Non-pigmented ciliary epithelial cell (primary cell): ENCODE measurements at regions not wholly inside any gene's neighbourhood (a gene's known extent, or its start where the extent isn't known, plus 50 kb on each side); places are given as distances from the start of the nearest gene placed in this dataset.

Source experiments
- DNase-seq: peaks from one replicate; pipeline ENCODE4 v3.0.0-alpha.2; 2010; ENCODE audit warnings: low read depth

- no peak for DNase-seq
Measured at GRCh38 chr20:22370137-22370536, 214.2 kb downstream of the FOXA2 start.

- no peak for DNase-seq
Measured at GRCh38 chr20:22369100-22369499, 215.3 kb downstream of the FOXA2 start.

DNA sequence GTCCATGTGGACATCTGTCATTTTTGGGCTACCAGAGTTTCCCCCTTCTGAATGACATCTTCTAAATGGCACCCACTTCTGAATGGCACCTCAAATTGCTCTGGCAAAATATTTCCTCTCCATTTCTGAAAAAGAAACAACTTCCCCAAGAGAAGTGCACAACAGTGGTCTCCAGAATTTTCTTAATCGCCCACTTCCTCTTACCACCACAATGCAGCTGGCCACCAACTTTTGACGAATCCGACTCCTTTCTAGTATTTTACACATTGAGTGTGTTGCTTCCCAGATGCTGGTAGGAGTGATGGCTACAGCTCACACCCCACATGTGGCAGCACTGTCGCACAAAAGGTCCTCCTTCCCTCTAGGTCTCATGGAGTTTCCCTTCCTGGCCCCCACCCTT is 216.1 kb downstream of the FOXA2 start:
- DNase-seq = no peak

- no peak for DNase-seq
Measured at GRCh38 chr20:22366631-22367030, 217.7 kb downstream of the FOXA2 start.

- DNase-seq = no peak
Measured at GRCh38 chr20:22354647-22355046, 229.7 kb downstream of the FOXA2 start.

DNA sequence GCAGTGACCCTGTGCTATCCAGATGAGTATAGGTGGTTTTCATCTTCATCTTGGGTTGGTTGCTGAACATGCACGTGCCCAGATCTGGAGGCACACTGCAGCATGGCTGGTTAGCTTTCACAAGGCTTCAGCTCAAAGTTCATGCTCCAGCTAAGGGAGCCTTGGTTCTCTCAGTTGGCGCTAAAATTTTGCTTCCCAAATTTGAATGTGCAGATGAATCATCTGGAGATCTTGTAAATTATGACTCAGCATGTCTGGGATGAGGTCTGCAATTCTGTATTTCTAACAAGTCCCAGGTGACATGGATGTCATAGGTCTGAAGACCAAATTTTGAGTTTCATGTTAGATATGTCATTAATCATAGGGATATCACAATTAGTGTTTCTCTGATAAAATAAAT is 230.8 kb downstream of the FOXA2 start:
- no peak for DNase-seq

GRCh38 chr20:22352019-22352418 is 232.4 kb downstream of the FOXA2 start:
- DNase-seq = no peak

GRCh38 chr20:22350624-22351023 is 233.7 kb downstream of the FOXA2 start:
- DNase-seq = no peak

DNA sequence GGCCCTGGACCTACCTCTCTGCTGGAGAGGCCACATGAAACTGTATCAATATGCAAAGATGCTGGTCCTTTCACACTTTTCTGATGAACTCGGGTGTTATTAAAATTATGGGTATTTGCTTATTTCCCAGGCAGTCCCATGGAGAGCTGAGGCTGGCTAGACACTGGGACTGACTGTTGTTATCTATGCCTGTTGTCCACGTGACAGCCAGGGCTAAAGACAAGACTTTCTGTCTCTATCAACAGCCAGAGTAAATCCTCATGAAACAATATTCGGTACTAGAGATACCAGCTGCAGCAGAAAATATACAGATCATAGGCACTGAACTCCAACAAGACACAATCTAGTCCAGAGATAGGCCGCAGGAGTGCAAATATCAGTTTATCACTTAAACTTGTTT is 236.4 kb downstream of the FOXA2 start:
- no peak for DNase-seq

DNA sequence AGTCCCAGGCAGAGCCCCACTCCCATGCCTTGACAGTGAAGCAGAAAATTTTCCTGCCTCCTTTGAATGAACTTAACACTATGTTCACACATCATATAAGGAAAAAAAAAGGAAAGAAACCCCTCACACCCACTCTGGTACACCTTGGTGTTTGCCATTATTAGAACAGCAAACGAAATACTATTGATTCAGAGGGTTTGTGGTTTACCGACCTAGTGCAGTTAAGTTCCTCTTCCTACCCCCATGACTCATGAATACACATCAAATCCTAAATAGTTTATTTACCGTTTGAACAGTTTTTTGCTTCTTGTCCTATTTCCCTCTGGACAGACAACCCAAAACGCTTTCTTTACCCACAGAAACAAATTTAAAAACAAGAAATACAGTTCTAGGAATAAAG is 237.7 kb downstream of the FOXA2 start:
- DNase-seq = no peak

DNA sequence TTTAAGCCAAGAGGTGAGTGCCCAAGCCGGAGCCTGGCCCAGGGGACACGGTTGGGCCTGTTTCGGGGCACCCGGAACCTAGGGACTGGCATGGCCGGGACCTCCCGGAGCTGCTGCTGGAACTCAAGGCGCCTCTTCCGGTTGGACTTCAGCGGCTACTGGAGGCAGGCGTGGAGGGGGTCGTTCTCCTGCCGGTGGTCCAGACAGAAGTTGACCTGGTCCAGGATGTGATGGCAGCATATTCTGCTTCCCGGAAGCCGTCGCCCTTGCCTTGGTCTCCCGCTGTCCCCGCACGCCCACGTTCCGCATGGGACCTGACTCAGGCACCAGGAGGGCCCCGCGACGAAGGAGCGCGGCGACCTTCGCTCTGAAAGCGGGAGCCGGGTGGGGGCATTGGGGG is 240.8 kb downstream of the FOXA2 start:
- DNase-seq = no peak

GRCh38 chr20:22342410-22342809 is 242.0 kb downstream of the FOXA2 start:
- DNase-seq = no peak

GRCh38 chr20:22341508-22341907 is 242.9 kb downstream of the FOXA2 start:
- no peak for DNase-seq

DNA sequence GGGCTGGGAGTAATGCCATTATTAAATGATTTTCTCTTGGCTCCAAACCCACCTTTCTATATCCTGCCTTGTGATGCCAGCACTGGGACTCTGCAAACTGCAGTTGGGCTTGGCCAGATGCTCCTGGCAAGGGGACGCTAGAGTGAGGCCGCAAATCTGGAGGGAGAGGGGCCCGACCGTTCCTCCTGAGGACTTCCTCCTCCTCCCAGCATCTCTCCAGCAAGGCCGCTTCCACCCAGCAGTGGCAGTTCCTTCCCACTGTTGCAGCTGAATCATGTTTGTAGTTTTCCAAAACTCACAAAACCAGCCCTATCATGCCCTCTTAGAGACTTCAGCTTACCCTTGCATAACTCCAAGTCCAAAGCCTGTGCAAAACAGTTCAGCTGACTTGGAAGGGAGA is 244.4 kb downstream of the FOXA2 start:
- no peak for DNase-seq

- DNase-seq = peak; percentile 24
Measured at GRCh38 chr20:22339091-22339881, 245.1 kb downstream of the FOXA2 start.

DNA sequence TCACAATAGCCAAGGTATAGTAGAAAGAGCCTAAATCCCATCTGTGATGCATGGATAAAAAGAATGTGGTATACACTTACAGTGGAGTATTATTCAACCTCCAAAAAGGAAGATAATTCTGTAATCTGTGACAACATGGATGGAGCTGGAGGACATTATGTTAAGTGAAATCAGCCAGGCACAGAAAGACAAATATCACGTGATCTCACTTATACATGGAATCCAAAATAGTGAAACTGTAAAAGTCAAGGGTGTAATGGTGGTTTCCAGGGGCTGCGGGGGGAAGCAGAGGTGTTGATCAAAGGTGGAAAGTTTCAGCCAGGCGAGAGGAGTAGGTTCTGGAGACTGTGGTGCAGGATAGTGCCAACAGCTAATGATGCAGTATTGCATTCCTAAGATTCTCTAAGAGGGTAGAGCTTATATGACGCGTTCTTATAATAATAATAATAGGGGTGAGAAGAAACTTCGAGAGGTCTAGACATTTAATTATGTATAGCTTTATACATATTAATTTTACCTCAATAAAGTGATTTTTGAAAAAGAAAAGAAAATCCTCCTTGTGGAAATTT is 246.1 kb downstream of the FOXA2 start:
- no peak for DNase-seq

DNA sequence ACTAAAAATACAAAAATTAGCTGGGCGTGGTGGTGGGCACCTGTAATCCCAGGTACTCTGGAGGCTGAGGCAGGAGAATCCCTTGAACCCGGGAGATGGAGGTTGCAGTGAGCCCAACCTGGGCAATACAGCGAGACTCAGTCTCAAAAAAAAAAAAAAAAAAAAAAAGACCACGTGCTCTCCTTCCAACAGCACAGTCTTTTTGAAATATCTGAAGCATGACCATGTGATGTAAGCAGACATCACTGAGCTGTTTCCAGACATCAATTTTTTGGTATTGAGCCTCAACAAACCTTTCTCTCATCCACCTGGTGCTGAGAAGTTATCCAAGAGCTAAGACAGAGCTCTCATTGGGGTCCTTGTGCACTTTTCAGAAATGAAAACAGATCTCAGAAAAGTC is 249.2 kb downstream of the FOXA2 start:
- DNase-seq = no peak

DNA sequence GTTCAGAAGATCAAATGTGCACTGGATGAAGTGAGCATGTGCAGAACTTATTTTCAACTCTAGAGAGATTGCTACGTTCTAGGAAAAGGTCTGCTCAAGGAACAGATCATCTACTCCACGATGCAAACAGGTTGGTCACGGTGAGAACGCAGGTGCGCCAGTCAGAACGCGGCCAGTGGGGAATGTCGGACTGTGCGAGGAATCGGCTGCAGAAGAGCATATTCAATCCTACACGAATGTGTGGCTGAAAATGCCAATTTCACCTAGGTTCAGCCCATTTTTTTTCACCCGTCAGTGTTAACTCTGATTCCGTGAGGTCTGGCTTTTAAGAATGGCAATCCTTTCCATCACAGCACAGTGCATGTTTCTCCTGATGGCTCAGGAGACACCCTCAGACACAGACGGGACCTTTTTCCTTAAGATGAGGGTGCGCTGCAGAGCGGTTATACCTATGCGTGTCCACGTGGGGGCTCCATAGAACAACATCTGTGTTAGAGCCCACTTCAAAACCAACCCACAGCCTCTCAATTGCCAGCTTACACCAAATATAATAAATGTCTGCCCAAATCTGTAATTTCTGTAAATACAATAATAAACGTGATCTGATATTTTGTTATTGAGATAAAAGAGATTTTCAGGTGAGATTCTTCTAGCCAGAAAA is 250.4 kb downstream of the FOXA2 start:
- DNase-seq = peak; percentile 23

GRCh38 chr20:22324505-22324904 is 259.9 kb downstream of the FOXA2 start:
- no peak for DNase-seq

DNA sequence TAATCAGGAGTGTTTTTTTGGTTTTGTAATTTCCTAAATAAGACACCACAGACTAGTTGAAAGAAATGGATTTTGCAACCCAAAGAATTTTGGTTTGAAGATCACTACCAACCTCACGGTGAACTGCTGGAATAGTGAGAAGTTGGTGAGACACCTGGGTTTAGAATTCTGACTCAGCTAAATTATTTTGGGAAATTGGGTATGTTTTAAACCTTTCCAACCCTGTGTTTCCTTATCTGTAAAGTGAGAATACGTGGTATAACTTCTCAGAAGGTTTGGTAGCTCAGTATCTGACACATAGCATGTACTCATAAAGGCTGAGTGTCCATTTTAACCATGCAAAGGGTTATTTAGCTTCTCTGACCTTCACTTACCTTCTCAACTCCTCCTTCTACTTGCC is 261.9 kb downstream of the FOXA2 start:
- no peak for DNase-seq

DNA sequence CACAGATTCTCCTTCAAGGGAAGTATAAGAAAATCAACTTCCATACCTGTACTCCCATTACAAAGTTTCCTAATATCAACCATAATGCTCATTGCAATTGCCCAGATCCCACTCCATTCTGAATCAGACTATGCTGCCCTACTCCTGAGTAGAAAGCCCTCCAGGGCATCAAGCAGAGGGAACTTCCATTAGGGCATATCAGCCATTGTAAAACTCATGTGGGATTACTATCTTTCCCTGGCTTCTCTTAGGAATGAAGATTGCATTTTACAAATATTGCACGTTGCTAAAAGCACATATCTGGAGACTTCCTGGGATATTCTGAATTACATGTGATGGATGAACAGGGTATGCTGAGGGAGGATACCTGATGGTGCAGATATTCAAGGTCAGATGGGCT is 263.2 kb downstream of the FOXA2 start:
- DNase-seq = no peak

DNA sequence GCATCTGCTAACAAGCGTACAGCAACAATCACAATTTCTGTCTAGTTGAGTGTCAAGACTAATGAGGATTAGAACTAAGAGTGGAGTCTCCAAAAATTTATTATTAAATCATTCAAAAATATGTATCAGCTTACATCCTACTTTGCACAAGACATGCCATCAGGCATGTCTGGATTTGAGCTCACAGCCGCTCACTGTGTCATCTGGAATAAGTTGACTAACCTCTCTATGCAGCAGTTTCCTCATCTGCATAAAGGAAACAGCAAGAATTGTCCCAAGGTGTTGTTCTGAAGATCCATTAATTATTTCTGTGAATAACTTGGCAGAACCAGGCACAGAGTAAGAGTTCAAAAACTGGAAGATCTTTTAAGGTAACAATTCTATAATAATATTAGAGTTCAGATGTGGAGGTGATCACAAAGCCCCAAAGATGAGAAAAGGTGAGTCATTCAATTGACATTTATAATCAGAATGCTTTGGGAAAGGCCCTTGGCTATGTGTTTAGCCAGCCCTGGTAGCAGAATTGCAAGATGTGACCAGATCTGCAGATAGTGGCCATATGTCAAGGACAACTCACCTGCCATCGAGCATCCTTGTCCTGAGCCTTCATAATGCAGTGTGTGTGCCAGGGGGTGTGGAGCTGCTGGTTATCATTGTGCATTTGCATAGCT is 264.0 kb downstream of the FOXA2 start:
- DNase-seq = no peak

- no peak for DNase-seq
Measured at GRCh38 chr20:22315771-22316170, 268.6 kb downstream of the FOXA2 start.
